ENCODE measurements at regions not wholly inside any gene's neighbourhood (a gene's known extent, or its start where the extent isn't known, plus 50 kb on each side); places are given as distances from the start of the nearest gene placed in this dataset.

GRCh38 chr15:47834093-47834492 lies 116.8 kb downstream of the SEMA6D start:
- no peak overlapping the region for H3K4me2 ChIP-seq (replicated peaks; ENCODE audit: extremely low read depth, low read length, poor library complexity, severe bottlenecking)
- no peaks in the 10 kb centered on the region for H3K4me1 Mint-ChIP-seq
- no CpG with 5 or more reads among the region's 1 CpG for WGBS (ENCODE audit: insufficient coverage)
- no peaks in the 10 kb centered on the region for H3K36me3 ChIP-seq (replicated peaks in 1 of 2; ENCODE audit: control insufficient read depth in 1 of 2, insufficient read depth in 2 of 2, low read length in 2 of 2)
- peaks cover 2 to 12% (median 10%) of the 10 kb centered on the region in 7 donors for H3K9me3 Mint-ChIP-seq
- no peaks in the 10 kb centered on the region for H3K79me2 ChIP-seq (ENCODE audit: insufficient read depth, low read length)
- no peaks in the 10 kb centered on the region for H3K36me3 Mint-ChIP-seq
- H3K4me1 ChIP-seq (ENCODE audit: control insufficient read depth in 1 of 2, insufficient read depth in 2 of 2, low read length in 2 of 2), result no peaks in the 10 kb centered on the region
- TF ChIP-seq CTCF (IDR thresholded peaks at IDR 0.05), result no peak
- H3K4me3 Mint-ChIP-seq, result no peak overlapping the region
- H3K27me3 ChIP-seq (ENCODE audit: control insufficient read depth in 2 of 2, insufficient read depth in 2 of 2, low read length in 2 of 2), result no peaks in the 10 kb centered on the region
- H2AFZ ChIP-seq (ENCODE audit: insufficient read depth, low read depth, low read length, poor library complexity, severe bottlenecking), result no peak overlapping the region
- H4K20me1 ChIP-seq (ENCODE audit: insufficient read depth, low read length), result no peaks in the 10 kb centered on the region
- no peak overlapping the region for H3K27ac Mint-ChIP-seq
- no peak overlapping the region for H3K27ac ChIP-seq (ENCODE audit: low read depth in 1 of 2, low read length in 2 of 2)
- intact Hi-C loops (cut with micrococcal nuclease), result no loop called here
- H3K27me3 Mint-ChIP-seq (ENCODE audit: low read depth in 3 of 3), result peaks cover 2 to 3% (median 2%) of the 10 kb centered on the region in 3 donors
- H3K4me3 ChIP-seq (replicated peaks in 1 of 3; ENCODE audit: low read depth in 2 of 3, low read length in 3 of 3), result no peak overlapping the region
- peaks cover 4% of the 10 kb centered on the region in 2 donors for H3K9me3 ChIP-seq (replicated peaks in 1 of 2; ENCODE audit: control insufficient read depth in 1 of 2, insufficient read depth in 1 of 2, low read length in 2 of 2)
- DNase-seq, result no peak
- no peak overlapping the region for H3K9ac ChIP-seq (ENCODE audit: insufficient read depth, low read length, poor library complexity, severe bottlenecking)

GRCh38 chr15:47839233-47839825 lies 122.0 kb downstream of the SEMA6D start:
- no peaks in the 10 kb centered on the region for H3K27me3 ChIP-seq (ENCODE audit: control insufficient read depth in 2 of 2, insufficient read depth in 2 of 2, low read length in 2 of 2)
- TF ChIP-seq CTCF (IDR thresholded peaks at IDR 0.05), result no peak
- H3K27me3 Mint-ChIP-seq (ENCODE audit: low read depth in 3 of 3), result peaks cover 0 to 4% (median 4%) of the 10 kb centered on the region in 3 donors
- H3K9ac ChIP-seq (ENCODE audit: insufficient read depth, low read length, poor library complexity, severe bottlenecking), result no peak overlapping the region
- no peaks in the 10 kb centered on the region for H3K36me3 Mint-ChIP-seq
- intact Hi-C loops (cut with micrococcal nuclease), result no loop called here
- H3K4me1 ChIP-seq (ENCODE audit: control insufficient read depth in 1 of 2, insufficient read depth in 2 of 2, low read length in 2 of 2), result no peaks in the 10 kb centered on the region
- H3K4me2 ChIP-seq (replicated peaks; ENCODE audit: extremely low read depth, low read length, poor library complexity, severe bottlenecking), result no peak overlapping the region
- H3K27ac ChIP-seq (ENCODE audit: low read depth in 1 of 2, low read length in 2 of 2), result no peak overlapping the region
- no peaks in the 10 kb centered on the region for H4K20me1 ChIP-seq (ENCODE audit: insufficient read depth, low read length)
- no peaks in the 10 kb centered on the region for H3K4me1 Mint-ChIP-seq
- no peaks in the 10 kb centered on the region for H3K36me3 ChIP-seq (replicated peaks in 1 of 2; ENCODE audit: control insufficient read depth in 1 of 2, insufficient read depth in 2 of 2, low read length in 2 of 2)
- peaks cover 2 to 12% (median 10%) of the 10 kb centered on the region in 7 donors for H3K9me3 Mint-ChIP-seq
- no peak for DNase-seq
- H3K4me3 Mint-ChIP-seq, result no peak overlapping the region
- H3K27ac Mint-ChIP-seq, result no peak overlapping the region
- WGBS (ENCODE audit: insufficient coverage), result 84% methylated on average over 4 of the region's 6 CpGs
- no peak overlapping the region for H3K4me3 ChIP-seq (replicated peaks in 1 of 3; ENCODE audit: low read depth in 2 of 3, low read length in 3 of 3)
- H3K79me2 ChIP-seq (ENCODE audit: insufficient read depth, low read length), result no peaks in the 10 kb centered on the region
- peaks cover 4% of the 10 kb centered on the region in 2 donors for H3K9me3 ChIP-seq (replicated peaks in 1 of 2; ENCODE audit: control insufficient read depth in 1 of 2, insufficient read depth in 1 of 2, low read length in 2 of 2)
- no peak overlapping the region for H2AFZ ChIP-seq (ENCODE audit: insufficient read depth, low read depth, low read length, poor library complexity, severe bottlenecking)

Data from CD14-positive monocyte (primary cell).